ENCODE measurements at regions not wholly inside any gene's neighbourhood (a gene's known extent, or its start where the extent isn't known, plus 50 kb on each side); places are given as distances from the start of the nearest gene placed in this dataset.

DNA sequence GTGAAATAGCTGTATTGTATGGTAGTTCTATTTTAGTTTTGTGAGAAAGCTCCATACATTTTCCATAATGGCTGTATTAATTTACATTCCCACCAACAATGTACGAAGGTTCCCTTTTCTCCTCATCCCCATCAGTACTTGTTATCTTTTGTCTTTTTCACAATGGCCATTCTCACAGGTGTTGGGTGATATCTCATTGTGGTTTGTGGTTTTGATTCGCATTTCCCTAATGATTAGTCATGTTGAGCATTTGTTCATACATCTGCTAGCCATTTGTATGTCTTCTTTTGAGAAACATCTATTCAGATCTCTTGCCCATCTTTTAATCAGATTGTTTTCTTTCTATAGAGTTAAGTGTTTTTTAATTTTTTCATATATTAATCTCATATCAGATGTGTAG is 931.9 kb downstream of the IGSF11 start:
- TF ChIP-seq, protein P1, sequence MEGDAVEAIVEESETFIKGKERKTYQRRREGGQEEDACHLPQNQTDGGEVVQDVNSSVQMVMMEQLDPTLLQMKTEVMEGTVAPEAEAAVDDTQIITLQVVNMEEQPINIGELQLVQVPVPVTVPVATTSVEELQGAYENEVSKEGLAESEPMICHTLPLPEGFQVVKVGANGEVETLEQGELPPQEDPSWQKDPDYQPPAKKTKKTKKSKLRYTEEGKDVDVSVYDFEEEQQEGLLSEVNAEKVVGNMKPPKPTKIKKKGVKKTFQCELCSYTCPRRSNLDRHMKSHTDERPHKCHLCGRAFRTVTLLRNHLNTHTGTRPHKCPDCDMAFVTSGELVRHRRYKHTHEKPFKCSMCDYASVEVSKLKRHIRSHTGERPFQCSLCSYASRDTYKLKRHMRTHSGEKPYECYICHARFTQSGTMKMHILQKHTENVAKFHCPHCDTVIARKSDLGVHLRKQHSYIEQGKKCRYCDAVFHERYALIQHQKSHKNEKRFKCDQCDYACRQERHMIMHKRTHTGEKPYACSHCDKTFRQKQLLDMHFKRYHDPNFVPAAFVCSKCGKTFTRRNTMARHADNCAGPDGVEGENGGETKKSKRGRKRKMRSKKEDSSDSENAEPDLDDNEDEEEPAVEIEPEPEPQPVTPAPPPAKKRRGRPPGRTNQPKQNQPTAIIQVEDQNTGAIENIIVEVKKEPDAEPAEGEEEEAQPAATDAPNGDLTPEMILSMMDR (conservative IDR thresholded peaks at IDR 0.05) = no peak
- TF ChIP-seq EZH2 (IDR thresholded peaks at IDR 0.05; ENCODE audit: low read depth) = no peak

Measured in PC-9 (cell line).